GM12872 (cell line): ENCODE measurements at regions not wholly inside any gene's neighbourhood (a gene's known extent, or its start where the extent isn't known, plus 50 kb on each side); places are given as distances from the start of the nearest gene placed in this dataset.

ENCODE experiments used
- CTCF ChIP-seq: IDR thresholded peaks from 3 replicates; pipeline ENCODE4 v1.5.1; 2011; ENCODE audit warnings: low read depth, mild to moderate bottlenecking, low read length, moderate library complexity; ENCODE audit not compliant: insufficient read depth

- no peak for TF ChIP-seq CTCF
Observed at GRCh38 chr15:60118146-60118545, 114.0 kb downstream of the FOXB1 start.

- no peak for TF ChIP-seq CTCF
Observed at GRCh38 chr15:60118626-60119025, 114.5 kb downstream of the FOXB1 start.

- TF ChIP-seq CTCF, result no peak
Observed at GRCh38 chr15:60119101-60119500, 115.0 kb downstream of the FOXB1 start.

- TF ChIP-seq CTCF, result no peak
Observed at GRCh38 chr15:60120100-60120499, 116.0 kb downstream of the FOXB1 start.

- TF ChIP-seq CTCF, result no peak
Observed at GRCh38 chr15:60121845-60122244, 117.7 kb downstream of the FOXB1 start.

GRCh38 chr15:60122691-60123090, 118.6 kb downstream of the FOXB1 start:
- no peak for TF ChIP-seq CTCF

- TF ChIP-seq CTCF, result no peak
Observed at GRCh38 chr15:60124460-60125070, 120.5 kb downstream of the FOXB1 start.

GRCh38 chr15:60125334-60125733, 121.2 kb downstream of the FOXB1 start:
- no peak for TF ChIP-seq CTCF
